ENCODE measurements at regions not wholly inside any gene's neighbourhood (a gene's known extent, or its start where the extent isn't known, plus 50 kb on each side); places are given as distances from the start of the nearest gene placed in this dataset.

DNA sequence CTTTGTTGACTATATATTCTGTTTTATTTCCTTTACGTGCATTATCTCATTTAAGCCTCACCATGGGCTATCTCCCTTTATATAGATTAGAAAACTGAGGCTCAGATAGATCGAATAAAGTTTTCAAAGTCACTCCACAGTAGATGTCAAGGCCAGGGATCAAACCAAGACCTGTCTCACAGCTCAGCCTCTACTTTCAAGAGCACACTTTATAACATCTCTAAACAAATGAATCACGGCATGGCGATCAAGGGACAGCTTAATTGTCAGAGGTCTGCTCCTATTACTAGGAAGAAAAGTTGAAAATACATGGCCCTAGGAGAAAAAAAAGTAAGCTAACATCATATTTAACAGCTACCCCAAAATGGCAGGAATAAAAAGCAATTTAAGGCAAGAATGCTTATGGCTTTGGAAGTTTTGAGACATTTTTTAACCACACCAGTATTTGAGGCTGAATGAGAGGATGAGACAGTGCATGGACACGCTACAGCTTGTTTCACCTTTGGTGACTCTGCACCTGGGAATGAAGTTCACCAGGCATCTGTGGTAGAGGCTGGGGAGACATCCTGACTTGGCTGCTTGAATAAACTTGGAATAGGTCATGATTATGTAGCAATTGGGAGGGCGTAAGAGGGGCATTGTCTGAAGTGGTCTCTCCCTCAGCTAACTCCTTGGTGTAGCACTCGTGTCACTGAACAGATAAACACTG is 486.8 kb upstream of the WWC1 start:
- TF ChIP-seq CTCF (IDR thresholded peaks at IDR 0.05; ENCODE audit: low read depth, low read length) (no peak), MYC (IDR thresholded peaks at IDR 0.05; ENCODE audit: low read depth, low read length) (no peak)
- TF ChIP-seq, protein P1, sequence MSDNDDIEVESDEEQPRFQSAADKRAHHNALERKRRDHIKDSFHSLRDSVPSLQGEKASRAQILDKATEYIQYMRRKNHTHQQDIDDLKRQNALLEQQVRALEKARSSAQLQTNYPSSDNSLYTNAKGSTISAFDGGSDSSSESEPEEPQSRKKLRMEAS (IDR thresholded peaks at IDR 0.05; ENCODE audit: low read depth, low read length) = no peak

All from NB4 (cell line).